ENCODE measurements at regions not wholly inside any gene's neighbourhood (a gene's known extent, or its start where the extent isn't known, plus 50 kb on each side); places are given as distances from the start of the nearest gene placed in this dataset.

DNA sequence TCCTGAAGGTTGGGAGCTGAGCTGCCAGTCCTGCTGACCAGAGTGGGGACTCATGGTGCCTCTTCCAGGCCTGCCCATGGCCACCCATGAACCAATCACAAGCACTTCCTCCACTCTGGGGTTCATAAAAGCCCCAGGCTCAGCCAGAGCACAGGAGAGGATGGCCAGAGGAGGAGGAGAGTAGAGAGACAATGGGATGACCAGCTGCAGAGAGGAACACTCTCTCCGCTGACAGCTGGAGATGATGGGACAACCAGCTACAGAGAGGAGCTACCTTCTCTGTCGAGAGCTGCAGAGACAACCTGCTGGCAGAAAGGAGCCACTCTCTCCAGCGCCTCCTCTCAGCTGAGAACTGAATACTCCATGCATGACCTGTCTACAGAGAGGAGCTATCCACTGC lies 886.1 kb downstream of the BCL11B start:
- TF ChIP-seq, protein P1, sequence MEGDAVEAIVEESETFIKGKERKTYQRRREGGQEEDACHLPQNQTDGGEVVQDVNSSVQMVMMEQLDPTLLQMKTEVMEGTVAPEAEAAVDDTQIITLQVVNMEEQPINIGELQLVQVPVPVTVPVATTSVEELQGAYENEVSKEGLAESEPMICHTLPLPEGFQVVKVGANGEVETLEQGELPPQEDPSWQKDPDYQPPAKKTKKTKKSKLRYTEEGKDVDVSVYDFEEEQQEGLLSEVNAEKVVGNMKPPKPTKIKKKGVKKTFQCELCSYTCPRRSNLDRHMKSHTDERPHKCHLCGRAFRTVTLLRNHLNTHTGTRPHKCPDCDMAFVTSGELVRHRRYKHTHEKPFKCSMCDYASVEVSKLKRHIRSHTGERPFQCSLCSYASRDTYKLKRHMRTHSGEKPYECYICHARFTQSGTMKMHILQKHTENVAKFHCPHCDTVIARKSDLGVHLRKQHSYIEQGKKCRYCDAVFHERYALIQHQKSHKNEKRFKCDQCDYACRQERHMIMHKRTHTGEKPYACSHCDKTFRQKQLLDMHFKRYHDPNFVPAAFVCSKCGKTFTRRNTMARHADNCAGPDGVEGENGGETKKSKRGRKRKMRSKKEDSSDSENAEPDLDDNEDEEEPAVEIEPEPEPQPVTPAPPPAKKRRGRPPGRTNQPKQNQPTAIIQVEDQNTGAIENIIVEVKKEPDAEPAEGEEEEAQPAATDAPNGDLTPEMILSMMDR (IDR thresholded peaks at IDR 0.05; ENCODE audit: borderline replicate concordance, control extremely low read depth, extremely low read depth, insufficient read depth, missing control alignments), result no peak
- in situ Hi-C loops (cut with MboI; ENCODE audit: low sequenced_read_pairs, unreplicated experiment), result no loop called here
- no peak for DNase-seq (ENCODE audit: low spot score)

DNA sequence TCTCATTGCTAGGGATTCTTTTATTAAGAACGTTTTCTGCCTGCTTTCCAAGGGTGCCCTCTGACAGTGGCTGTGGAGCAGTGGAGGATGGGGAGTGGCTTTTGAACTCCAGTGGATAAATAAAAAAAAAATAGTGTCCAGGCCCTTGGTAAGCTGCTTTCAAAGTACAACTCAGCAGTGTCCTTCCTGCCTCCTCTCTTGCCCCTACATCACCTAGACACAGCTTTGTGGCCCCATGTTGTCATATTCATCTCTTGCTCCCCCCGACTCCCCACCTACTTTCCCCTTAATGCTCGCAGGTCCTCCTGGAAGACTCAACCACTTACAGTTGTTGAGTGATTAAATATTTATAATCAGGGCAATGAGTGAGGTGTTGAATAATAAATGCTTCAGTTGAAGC lies 880.9 kb downstream of the BCL11B start:
- in situ Hi-C loops (cut with MboI; ENCODE audit: low sequenced_read_pairs, unreplicated experiment), result no loop called here
- TF ChIP-seq, protein P1 (IDR thresholded peaks at IDR 0.05; ENCODE audit: borderline replicate concordance, control extremely low read depth, extremely low read depth, insufficient read depth, missing control alignments), result no peak
- DNase-seq (ENCODE audit: low spot score), result no peak

DNA sequence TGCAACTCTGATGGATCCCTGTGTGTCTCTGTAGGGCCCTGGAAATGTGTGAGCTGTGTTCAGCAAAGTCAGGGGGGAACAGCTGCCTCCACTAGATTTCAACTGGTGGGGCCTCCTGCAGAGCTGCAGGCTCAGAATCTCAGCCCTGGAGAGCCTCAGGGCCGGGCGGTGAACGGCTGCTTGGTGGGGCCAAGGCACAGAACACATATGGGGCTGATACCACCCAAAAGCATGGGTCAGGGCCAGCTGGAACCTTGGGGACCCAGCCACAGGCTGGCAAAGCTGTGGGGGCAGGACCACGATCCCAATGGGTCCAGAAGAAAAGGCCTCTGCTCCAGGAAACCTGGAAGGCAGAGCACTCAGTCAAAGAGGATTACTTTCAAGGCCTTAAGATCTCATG lies 878.5 kb downstream of the BCL11B start:
- TF ChIP-seq, protein P1 (IDR thresholded peaks at IDR 0.05; ENCODE audit: borderline replicate concordance, control extremely low read depth, extremely low read depth, insufficient read depth, missing control alignments), result no peak
- in situ Hi-C loops (cut with MboI; ENCODE audit: low sequenced_read_pairs, unreplicated experiment), result no loop called here
- no peak for DNase-seq (ENCODE audit: low spot score)

DNA sequence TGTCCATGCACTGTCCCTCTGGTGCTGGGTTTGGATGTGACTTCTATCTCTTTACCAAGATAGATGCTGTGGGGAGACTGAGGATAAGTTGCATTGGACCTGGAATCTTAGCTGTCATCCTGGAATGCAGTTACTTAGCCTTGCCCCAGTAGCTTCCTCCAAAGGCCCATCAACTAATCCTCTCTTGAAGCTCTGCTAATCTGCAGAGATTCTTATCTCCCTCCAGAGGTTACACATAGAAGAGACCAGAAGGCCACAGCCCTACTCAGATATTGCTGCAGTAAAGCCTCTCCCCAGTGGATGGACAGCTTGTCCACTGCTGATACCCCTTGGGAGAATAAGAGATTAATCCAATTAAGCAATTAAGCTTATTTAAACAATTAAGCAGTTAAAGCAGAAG lies 867.2 kb downstream of the BCL11B start:
- in situ Hi-C loops (cut with MboI; ENCODE audit: low sequenced_read_pairs, unreplicated experiment), result no loop called here
- no peak for DNase-seq (ENCODE audit: low spot score)
- TF ChIP-seq, protein P1 (IDR thresholded peaks at IDR 0.05; ENCODE audit: borderline replicate concordance, control extremely low read depth, extremely low read depth, insufficient read depth, missing control alignments), result no peak

DNA sequence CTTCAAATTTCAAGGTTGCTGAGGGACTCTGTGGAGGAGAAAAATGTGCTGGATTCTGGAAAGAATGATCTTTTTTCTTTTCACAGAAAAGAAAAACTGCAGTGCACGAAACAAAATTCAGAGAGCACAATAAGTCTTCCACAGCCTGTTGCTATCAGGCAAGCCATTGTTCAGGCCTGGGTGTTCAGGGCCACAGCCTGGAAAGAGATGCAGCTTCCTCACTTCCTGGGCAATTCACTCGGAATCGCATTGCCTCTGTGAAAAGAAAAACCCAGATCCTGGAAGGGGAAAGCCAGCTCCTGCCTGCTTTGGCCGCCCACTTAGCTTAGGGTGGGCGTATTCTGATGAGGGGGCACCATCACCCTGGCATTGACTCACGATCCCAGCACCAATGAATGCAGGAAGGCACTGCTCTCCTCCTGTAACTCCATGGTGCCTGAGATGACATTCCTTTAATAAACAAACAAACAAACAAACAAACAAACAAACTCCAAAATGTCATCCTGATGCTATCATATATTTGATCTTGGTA lies 863.9 kb downstream of the BCL11B start:
- TF ChIP-seq, protein P1 (IDR thresholded peaks at IDR 0.05; ENCODE audit: borderline replicate concordance, control extremely low read depth, extremely low read depth, insufficient read depth, missing control alignments), result no peak
- DNase-seq (ENCODE audit: low spot score), result no peak
- in situ Hi-C loops (cut with MboI; ENCODE audit: low sequenced_read_pairs, unreplicated experiment), result no loop called here

DNA sequence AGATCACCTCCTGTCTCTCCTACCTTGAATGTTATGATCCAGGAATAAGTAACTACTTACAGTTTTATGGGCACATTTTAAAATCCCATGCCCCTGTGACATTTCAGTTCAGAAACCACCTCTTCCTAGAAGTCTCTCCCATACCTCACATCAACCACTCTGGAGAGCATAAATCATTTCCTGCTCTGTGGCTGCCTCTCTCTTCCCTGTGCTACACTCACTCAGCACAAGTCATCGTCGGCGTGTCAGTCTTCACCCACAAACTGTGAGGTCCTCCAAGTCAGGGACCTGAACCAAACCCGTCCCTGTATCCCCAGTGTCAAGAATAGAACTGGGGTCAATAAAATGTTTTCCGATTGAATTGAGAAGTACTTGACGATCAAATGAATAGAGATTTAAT lies 863.3 kb downstream of the BCL11B start:
- in situ Hi-C loops (cut with MboI; ENCODE audit: low sequenced_read_pairs, unreplicated experiment), result no loop called here
- no peak for DNase-seq (ENCODE audit: low spot score)
- TF ChIP-seq, protein P1 (IDR thresholded peaks at IDR 0.05; ENCODE audit: borderline replicate concordance, control extremely low read depth, extremely low read depth, insufficient read depth, missing control alignments), result no peak

DNA sequence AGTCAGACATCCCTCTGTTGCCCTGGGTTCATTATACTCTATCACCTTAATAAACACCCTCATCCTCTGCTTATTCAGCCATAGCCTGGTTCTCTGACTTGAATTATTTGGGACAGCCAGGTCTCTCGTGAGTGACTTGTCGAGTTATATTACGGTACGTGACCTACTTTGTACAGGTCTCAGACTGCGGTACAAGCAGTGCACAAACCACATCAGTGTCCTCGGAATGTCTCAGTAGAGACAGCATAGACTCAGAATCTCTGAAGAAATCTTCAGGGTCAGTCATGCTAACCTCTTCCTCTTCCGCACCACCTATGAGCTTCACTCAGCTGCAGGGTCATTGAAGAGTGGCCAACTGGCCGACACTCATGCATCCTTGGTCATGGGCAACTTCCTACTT lies 860.8 kb downstream of the BCL11B start:
- TF ChIP-seq, protein P1 (IDR thresholded peaks at IDR 0.05; ENCODE audit: borderline replicate concordance, control extremely low read depth, extremely low read depth, insufficient read depth, missing control alignments), result no peak
- in situ Hi-C loops (cut with MboI; ENCODE audit: low sequenced_read_pairs, unreplicated experiment), result no loop called here

More for the DNA sequence above, 860.8 kb downstream of the BCL11B start:
- DNase-seq (ENCODE audit: low spot score), result no peak
